CD14-positive monocyte (primary cell): ENCODE measurements at regions not wholly inside any gene's neighbourhood (a gene's known extent, or its start where the extent isn't known, plus 50 kb on each side); places are given as distances from the start of the nearest gene placed in this dataset.

Source experiments
- DNase-seq, 3 donors: peaks; one replicate each; pipeline ENCODE4 v3.0.0-alpha.2; 2011 to 2022
- H2AFZ ChIP-seq: 2 replicates; pipeline ENCODE4 v1.6.0; 2012; ENCODE audit warnings: mild to moderate bottlenecking, low read depth, low read length, inconsistent platforms; ENCODE audit not compliant: insufficient read depth, poor library complexity, severe bottlenecking
- H3K27ac ChIP-seq, 2 donors: 1 replicate in 1 of 2; 2 replicates in 1 of 2; pipeline ENCODE4 v1.5.1; 2012 to 2013; ENCODE audit warnings: low read length in 2 of 2, control low read depth in 1 of 2, inconsistent platforms in 1 of 2, low read depth in 1 of 2, mild to moderate bottlenecking in 1 of 2
- H3K27me3 ChIP-seq, 2 donors: one replicate each; pipeline versions ENCODE4 v1.6.0 to v1.6.1; 2011 to 2013; ENCODE audit warnings: low read length in 2 of 2; ENCODE audit not compliant: control insufficient read depth in 2 of 2, insufficient read depth in 2 of 2
- H3K36me3 ChIP-seq, 2 donors: replicated peaks in 1 of 2; 1 replicate in 1 of 2; 2 replicates in 1 of 2; pipeline versions ENCODE4 v1.5.1 to v1.6.1; 2012 to 2013; ENCODE audit warnings: low read length in 2 of 2, control low read depth in 1 of 2, inconsistent platforms in 1 of 2, mild to moderate bottlenecking in 1 of 2; ENCODE audit not compliant: insufficient read depth in 2 of 2, control insufficient read depth in 1 of 2
- H3K4me1 ChIP-seq, 2 donors: 1 replicate in 1 of 2; 2 replicates in 1 of 2; pipeline versions ENCODE4 v1.5.1 to v1.6.1; 2012 to 2013; ENCODE audit warnings: low read length in 2 of 2, control low read depth in 1 of 2, inconsistent platforms in 1 of 2, mild to moderate bottlenecking in 1 of 2, moderate library complexity in 1 of 2; ENCODE audit not compliant: insufficient read depth in 2 of 2, control insufficient read depth in 1 of 2
- H3K4me2 ChIP-seq: replicated peaks from 2 replicates; pipeline ENCODE3; 2012; ENCODE audit warnings: low read length, moderate library complexity, mild to moderate bottlenecking; ENCODE audit not compliant: poor library complexity, severe bottlenecking; ENCODE audit errors: extremely low read depth
- H3K4me3 ChIP-seq, 3 experiments: fragments of 200-600 bp in 1 of 3; sonication (generic) in 1 of 3; replicated peaks in 1 of 3; 1 replicate in 2 of 3; 2 replicates in 1 of 3; pipeline ENCODE4 v1.5.1; 2011 to 2013; ENCODE audit warnings: low read length in 3 of 3, mild to moderate bottlenecking in 3 of 3, control low read depth in 2 of 3, low read depth in 2 of 3, inconsistent platforms in 1 of 3, moderate library complexity in 1 of 3
- H3K79me2 ChIP-seq: 2 replicates; pipeline ENCODE4 v1.6.0; 2012; ENCODE audit warnings: mild to moderate bottlenecking, control low read depth, inconsistent platforms, low read length, moderate library complexity; ENCODE audit not compliant: insufficient read depth
- H3K9ac ChIP-seq: 2 replicates; pipeline ENCODE4 v1.6.0; 2017; ENCODE audit warnings: low read length, mild to moderate bottlenecking; ENCODE audit not compliant: insufficient read depth, poor library complexity, severe bottlenecking
- H3K9me3 ChIP-seq, 2 donors: replicated peaks in 1 of 2; 1 replicate in 1 of 2; 2 replicates in 1 of 2; pipeline versions ENCODE4 v1.5.1 to v1.6.1; 2012 to 2013; ENCODE audit warnings: low read length in 2 of 2, control low read depth in 1 of 2; ENCODE audit not compliant: control insufficient read depth in 1 of 2, insufficient read depth in 1 of 2
- H4K20me1 ChIP-seq: 2 replicates; pipeline ENCODE4 v1.6.0; 2012; ENCODE audit warnings: mild to moderate bottlenecking, low read length, control low read depth, moderate library complexity; ENCODE audit not compliant: insufficient read depth
- H3K27ac Mint-ChIP-seq, 7 donors: one replicate each; pipeline ENCODE4 v1.8.0; 2020; ENCODE audit warnings: mild to moderate bottlenecking in 7 of 7, mixed read lengths in 7 of 7, moderate library complexity in 6 of 7, inconsistent platforms in 2 of 7
- H3K27me3 Mint-ChIP-seq, 3 donors: one replicate each; pipeline ENCODE4 v1.8.0; 2021 to 2022; ENCODE audit warnings: low read depth in 3 of 3, mild to moderate bottlenecking in 3 of 3, mixed read lengths in 3 of 3, moderate library complexity in 3 of 3, inconsistent platforms in 1 of 3
- H3K36me3 Mint-ChIP-seq, 2 donors: one replicate each; pipeline ENCODE4 v1.8.0; 2020; ENCODE audit warnings: mixed read lengths in 2 of 2, inconsistent platforms in 1 of 2, mild to moderate bottlenecking in 1 of 2
- H3K4me1 Mint-ChIP-seq: one replicate; pipeline ENCODE4 v1.8.0; 2020; ENCODE audit warnings: mild to moderate bottlenecking, mixed read lengths
- H3K4me3 Mint-ChIP-seq, 2 donors: one replicate each; pipeline ENCODE4 v1.8.0; 2020; ENCODE audit warnings: mild to moderate bottlenecking in 2 of 2, mixed read lengths in 2 of 2, moderate library complexity in 1 of 2
- H3K9me3 Mint-ChIP-seq, 7 donors: one replicate each; pipeline ENCODE4 v1.8.0; 2020 to 2022; ENCODE audit warnings: mixed read lengths in 7 of 7, mild to moderate bottlenecking in 6 of 7, moderate library complexity in 6 of 7, inconsistent platforms in 2 of 7
- CTCF ChIP-seq: fragments of 200-600 bp; IDR thresholded peaks from one replicate; pipeline ENCODE4 v1.8.0; 2022; ENCODE audit warnings: antibody characterized with exemption, mild to moderate bottlenecking
- WGBS: methylation state at CpG from one replicate; pipeline ENCODE4 v1.1.5; 2013; ENCODE audit warnings: missing lambda C conversion rate; ENCODE audit not compliant: insufficient coverage; 5-methylcytosine and 5-hydroxymethylcytosine counted together
- intact Hi-C, 2 donors: fragments of 100-400 bp; cut with micrococcal nuclease; formaldehyde crosslinking; loops; one replicate each; pipeline versions ENCODE4 v1.15.0 to v1.15.1; 2023

- peak overlapping the region; percentile 64 to 96 (median 93) for H3K27ac Mint-ChIP-seq
- no peak overlapping the region for H3K4me3 Mint-ChIP-seq
- Histone ChIP-seq H3K79me2 (peaks cover 78% of the 10 kb centered on the region), H3K27ac (peak overlapping the region; percentile 81 to 96), H3K4me3 (no peak overlapping the region), H3K4me1 (peaks cover 87 to 90% of the 10 kb centered on the region in 2 donors), H2AFZ (no peak overlapping the region), H3K9me3 (no peaks in the 10 kb centered on the region), H3K9ac (no peak overlapping the region), H3K27me3 (no peaks in the 10 kb centered on the region), H3K36me3 (peaks cover 5 to 13% of the 10 kb centered on the region in 2 donors), H4K20me1 (no peaks in the 10 kb centered on the region), H3K4me2 (no peak overlapping the region)
- DNase-seq: no peak
- WGBS: 96% methylated on average over 6 of the region's 8 CpGs
- peaks cover 16 to 40% of the 10 kb centered on the region in 2 donors for H3K36me3 Mint-ChIP-seq
- H3K4me1 Mint-ChIP-seq: peaks cover 94% of the 10 kb centered on the region
- H3K27me3 Mint-ChIP-seq: peaks cover 0 to 2% (median 2%) of the 10 kb centered on the region in 3 donors
- TF ChIP-seq CTCF: no peak
- intact Hi-C loops: loop anchor here in 1 of 2 donors (5.0 kb wide), 1 partner anchor 37 kb away; no protein-coding TSS in a partner anchor
- peaks cover 0 to 4% (median 3%) of the 10 kb centered on the region in 7 donors for H3K9me3 Mint-ChIP-seq
These were observed 303.0 kb downstream of the SEC14L1 start for GRCh38 chr17:77443748-77444260.

GRCh38 chr17:77444628-77444983, 303.8 kb downstream of the SEC14L1 start:
- H3K79me2 ChIP-seq: peaks cover 78% of the 10 kb centered on the region
- intact Hi-C loops: loop anchor here in 1 of 2 donors (5.0 kb wide), 1 partner anchor 37 kb away; no protein-coding TSS in a partner anchor
- H3K27ac Mint-ChIP-seq: peak overlapping the region; percentile 85 to 96 (median 93)
- peak overlapping the region; percentile 73 for H3K9ac ChIP-seq
- no peaks in the 10 kb centered on the region for H3K27me3 ChIP-seq
- 27% methylated on average over 9 of the region's 9 CpGs for WGBS
- peak overlapping the region; percentile 36 for H2AFZ ChIP-seq
- no peaks in the 10 kb centered on the region for H3K9me3 ChIP-seq
- H3K4me1 Mint-ChIP-seq: peaks cover 93% of the 10 kb centered on the region
- peaks cover 5 to 13% of the 10 kb centered on the region in 2 donors for H3K36me3 ChIP-seq
- H3K9me3 Mint-ChIP-seq: peaks cover 0 to 4% (median 3%) of the 10 kb centered on the region in 7 donors
- H3K27me3 Mint-ChIP-seq: peaks cover 0 to 2% (median 2%) of the 10 kb centered on the region in 3 donors
- no peak for DNase-seq
- H3K27ac ChIP-seq: peak overlapping the region; percentile 81 to 96
- peaks cover 22 to 48% of the 10 kb centered on the region in 2 donors for H3K36me3 Mint-ChIP-seq
- peaks cover 86 to 90% of the 10 kb centered on the region in 2 donors for H3K4me1 ChIP-seq
- peak overlapping the region; percentile 65 to 90 for H3K4me3 Mint-ChIP-seq
- H4K20me1 ChIP-seq: peaks cover 6% of the 10 kb centered on the region
- peak overlapping the region; percentile 58 for H3K4me2 ChIP-seq
- no peak for TF ChIP-seq CTCF
- H3K4me3 ChIP-seq: peak overlapping the region in 1 of 3 experiments; percentile 66
